Eye (tissue), 1 donor: ENCODE measurements at regions not wholly inside any gene's neighbourhood (a gene's known extent, or its start where the extent isn't known, plus 50 kb on each side); places are given as distances from the start of the nearest gene placed in this dataset.
"Not testable (repeated sequence)": the region's sequence is repeated elsewhere in the genome, so short reads cannot be mapped to it uniquely, and the experiment has no call there.

Source experiments
- DNase-seq: peaks from one replicate; pipeline ENCODE4 v3.0.0-alpha.2; 2015

DNA sequence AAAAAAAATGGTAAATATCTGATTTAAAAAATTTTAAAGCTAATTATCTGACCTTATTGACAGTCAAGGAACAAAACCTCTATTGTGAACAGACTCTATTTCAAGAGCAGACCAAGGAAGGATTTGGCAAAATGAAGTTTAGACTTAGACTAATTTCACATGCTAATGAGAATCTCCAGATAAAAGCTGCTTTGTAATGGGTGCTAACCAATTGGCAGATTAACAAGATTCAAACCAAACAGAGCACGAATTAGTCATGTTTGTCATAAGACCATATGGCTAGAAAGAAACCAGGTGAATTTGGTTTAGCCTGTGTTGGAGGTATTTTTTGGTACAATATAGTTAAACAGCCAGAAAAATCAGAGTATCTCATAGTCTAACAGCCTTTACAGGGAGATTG, 429.1 kb upstream of the NFE2L3 start:
- no peak for DNase-seq

DNA sequence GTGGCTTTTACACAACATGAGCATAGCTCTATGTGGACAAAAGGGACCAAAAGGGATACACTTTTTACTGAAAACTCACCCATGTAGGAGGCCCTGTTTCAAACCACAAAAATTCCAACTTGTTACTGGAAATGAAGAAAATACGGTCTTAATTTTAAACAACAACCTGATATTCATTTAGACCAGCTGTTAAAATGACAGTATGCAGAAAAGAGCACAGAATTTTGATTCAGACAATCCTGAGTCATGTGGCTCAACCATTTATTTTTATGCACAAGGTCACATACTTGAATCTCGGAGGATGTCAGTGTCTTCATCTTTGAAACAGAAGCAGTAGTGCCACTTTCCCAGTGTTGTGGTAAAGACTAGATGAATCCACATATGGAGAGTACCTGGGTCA, 426.5 kb upstream of the NFE2L3 start:
- peak; percentile 27 for DNase-seq

DNA sequence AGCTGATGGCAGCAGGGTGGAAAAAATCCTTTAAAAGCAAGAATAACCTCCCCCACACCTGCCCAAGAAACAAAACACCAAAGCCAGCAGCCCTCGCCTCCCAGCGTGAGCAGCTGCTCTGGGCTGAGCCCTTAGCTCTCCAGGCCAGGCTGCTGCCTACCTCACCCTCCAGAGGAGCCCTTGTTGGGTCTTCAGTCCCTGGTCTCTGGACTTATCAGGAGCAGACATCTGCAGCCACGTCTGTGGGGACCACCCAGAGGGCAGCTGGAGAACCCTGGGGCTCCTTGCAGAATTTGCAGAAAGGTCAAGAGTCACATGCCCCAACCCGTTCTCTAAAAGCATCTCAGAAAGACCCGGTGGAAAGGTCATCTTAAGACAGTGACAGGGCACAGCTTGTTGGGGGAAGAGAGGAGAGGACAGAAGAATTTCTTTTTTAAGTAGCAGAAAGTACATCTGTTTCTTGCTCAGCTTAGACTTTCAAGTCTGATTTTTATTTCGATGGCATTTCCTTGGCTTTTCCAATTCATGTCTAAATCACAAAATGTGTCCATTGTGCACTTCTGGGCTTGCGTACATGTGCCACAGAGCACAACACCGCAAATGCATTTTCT, 425.7 kb upstream of the NFE2L3 start:
- DNase-seq: peak; percentile 73

DNA sequence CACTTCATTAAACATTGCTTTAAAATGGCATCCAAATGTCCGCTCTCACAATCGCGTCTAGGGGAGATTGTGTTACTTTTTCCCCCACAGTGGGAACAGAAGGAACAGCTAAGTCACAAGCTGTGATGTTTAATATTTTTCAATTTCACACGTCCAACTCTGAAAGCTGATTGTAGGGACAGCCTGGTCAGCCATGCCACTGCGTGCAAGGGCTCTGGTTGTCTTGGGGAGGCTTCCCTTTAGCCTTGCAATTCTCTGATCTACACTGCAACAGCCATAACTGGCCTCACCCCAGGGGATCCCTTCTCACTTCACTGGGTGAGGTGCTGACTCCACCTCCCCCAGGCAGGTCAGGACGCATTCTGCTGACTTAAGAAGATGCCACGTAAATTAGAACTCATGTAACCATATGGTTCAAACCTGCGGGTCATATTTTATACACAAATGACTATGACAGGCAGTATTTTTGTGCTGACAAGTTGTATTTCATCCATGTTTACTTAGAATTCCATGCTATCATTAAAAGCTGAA, 425.2 kb upstream of the NFE2L3 start:
- no peak for DNase-seq

DNA sequence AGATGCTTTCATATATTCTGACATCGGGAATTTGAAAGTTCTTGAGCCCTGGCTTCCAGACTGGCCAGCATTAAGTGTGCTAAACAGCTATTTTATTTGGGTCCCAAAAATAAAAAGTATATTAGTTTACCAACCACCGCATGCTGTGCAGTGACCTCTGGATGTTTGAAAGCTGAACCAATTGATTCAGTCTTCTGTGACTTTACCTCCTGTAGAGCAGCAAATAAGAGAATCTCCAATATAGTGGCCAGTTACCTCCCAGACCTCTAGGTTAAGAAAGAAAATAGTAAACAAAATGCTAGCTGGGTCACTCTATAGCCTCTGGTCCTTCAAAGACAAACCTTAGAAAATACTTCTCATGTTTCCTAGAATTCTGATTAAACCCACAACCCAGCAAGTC, 424.6 kb upstream of the NFE2L3 start:
- DNase-seq: peak; percentile 12

DNA sequence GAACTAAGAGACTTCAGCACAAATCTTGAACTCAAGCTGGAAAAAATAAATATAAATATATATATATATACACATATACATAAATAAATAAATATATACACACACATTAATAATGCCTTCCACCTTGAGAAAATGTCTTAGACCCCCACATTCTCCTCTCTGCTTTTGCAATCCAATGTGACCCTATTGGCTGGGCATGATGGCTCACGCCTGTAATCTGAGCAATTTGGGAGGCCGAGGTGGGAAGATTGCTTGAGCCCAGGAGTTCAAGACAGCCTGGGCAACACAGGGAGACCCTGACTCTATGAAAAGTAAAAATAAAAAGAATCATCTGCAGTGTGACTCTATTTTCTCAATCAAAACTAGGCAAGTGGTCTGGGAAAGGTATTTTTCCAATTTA, 424.1 kb upstream of the NFE2L3 start:
- no peak for DNase-seq

DNA sequence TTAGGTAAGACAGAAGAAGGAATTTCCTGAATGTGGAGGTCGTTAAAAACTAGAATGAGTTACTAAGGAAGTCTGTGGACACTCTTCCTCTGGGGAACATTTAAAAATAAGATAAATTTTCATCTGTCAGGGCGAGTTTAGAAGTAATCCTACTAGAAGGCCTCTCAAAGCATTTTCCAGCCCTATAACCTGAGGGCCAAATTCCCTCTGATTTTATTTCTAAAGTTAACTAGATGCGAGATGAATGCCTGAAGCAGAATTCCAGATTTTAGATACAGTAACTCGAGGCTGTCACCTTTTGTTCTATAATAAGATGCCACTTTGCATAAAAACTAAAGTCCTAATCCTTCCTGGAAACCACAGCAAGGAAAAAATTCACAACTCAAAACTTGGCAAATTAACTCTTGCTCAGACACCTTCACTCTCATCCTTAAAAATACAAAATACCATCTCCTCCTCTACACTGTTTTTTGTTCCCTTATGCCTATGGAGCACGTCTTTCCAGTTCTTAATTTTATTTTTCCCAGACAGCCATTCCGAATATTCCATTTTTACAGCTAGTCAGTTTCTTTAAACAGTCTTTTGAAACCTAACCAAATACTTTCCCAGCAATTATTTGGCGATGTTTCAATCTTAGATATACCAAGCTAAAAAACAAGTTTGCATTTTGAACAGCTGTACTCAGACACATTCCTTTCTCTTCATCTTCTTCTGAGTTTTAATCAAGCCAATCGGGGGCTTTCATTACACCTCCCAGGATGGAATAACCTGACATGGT, 420.7 kb upstream of the NFE2L3 start:
- peak; percentile 49 for DNase-seq

DNA sequence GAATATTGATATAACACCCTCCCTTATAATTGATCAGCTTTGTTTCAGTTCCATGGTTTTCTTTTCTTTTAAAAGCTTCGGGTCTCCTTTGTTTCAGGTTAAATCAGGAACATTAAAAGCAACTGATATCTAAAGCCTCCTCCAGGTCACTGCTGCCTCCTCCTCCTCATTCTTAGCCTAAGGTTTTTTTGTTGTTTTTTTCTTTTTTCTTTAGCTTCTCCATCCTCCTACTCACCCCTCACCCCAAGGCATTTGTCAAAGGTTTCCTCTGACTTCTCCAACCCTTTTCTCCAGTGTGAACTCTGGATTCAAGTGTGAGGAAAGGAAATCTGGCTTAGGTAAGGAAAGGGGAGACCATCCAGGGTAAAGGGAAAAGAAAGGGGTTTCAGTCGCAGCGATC, 420.2 kb upstream of the NFE2L3 start:
- DNase-seq: no peak

DNA sequence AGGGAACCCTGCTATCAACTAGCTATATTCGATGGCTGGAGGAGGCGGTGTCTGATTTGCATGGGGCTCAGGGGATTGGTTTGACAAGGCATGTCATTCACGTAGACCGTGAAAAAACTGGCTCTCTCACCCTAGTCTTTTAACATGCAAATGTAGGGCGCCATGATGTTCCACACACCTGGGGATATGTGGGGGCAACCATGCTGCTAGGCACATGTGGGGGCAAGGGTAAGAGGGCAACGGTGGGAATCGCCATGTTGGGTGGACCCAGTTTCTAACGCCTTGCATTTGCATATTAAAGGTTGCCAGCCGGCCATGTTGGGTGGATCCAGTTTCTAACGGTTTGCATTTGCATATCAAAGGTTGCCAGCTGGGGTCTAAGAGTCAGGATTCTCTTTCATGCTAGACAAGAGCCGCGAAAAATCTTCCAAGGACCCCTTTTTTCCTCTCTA, 419.2 kb upstream of the NFE2L3 start:
- DNase-seq: no peak

DNA sequence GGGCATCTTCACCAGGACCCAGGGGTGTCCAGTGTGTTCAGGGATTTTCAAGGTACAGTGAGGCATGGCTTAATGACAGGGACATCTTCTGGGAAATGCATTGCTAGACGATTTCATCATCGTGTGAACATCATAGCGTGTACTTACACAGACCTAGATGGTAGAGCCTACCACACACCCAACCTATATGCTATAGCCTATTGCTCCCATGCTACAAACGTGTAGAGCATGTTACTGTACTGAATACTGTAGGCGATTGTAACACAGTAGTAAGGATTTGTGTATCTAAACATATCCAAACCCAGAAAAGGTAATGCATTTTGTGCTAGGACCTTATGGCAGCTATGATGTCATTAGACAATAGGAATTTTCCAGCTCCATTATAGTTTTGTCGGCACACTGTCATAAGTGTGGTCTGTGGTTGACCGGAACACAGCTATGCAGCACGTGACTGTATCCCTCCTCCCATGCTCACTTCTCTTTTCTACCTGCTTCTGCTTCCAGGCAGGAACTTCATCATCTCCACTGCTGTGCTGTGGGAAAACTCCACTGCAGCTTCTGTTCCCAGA, 416.2 kb upstream of the NFE2L3 start:
- no peak for DNase-seq

DNA sequence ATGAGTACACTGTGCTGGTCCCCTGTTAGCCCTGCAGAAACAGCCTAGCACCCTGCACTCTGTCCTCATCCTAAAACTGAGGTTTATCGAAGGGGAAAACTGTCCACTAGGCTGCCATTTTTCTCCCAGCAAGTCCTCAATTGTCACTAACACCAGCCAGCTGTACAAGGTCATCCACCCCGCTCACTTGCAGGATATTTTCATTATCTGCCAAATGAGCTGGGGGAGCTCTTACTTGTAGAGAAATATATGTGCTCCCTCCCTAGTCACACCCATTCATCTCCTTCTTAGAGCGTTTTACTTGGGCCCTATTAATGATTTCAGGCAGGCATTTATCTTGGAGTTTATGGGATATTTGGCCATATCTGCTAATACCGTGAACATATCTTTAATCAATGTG, 413.5 kb upstream of the NFE2L3 start:
- no peak for DNase-seq

DNA sequence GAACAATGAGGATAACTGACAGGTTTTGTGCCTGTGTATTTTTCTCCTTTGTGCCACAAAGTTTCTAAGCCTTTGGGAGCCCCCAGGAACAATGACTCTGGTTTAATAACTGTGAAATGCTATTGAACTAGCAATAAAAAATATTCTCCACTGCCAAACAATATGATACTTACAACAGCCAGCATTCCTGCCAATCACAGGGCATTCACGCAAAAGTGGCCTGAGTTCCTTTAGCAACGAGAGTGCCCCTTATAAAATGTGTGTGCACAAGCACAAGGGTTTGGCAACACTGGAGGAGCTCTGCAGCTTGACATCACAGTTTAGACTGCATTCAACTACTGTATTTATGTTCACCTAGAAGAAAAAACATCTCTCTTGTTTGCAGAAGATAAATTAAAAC, 412.9 kb upstream of the NFE2L3 start:
- DNase-seq: no peak

DNA sequence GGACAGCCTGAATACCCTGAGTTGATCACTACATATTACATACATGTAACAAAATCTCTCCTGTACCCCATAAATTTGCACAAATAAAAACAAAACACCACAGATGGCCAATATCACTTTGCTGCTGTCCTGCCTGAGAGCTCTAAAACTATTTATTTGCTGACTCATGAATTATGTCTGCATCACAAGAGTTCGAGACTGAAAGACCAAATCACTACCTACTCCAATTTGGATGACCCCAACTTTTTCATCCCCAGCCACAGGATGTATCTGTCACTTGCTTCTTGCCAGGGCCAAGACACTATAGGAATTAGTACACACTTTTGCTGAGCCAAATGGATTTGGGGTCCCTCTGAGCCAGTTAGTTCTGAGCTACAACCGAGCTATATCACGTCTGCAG, 409.7 kb upstream of the NFE2L3 start:
- DNase-seq: no peak

DNA sequence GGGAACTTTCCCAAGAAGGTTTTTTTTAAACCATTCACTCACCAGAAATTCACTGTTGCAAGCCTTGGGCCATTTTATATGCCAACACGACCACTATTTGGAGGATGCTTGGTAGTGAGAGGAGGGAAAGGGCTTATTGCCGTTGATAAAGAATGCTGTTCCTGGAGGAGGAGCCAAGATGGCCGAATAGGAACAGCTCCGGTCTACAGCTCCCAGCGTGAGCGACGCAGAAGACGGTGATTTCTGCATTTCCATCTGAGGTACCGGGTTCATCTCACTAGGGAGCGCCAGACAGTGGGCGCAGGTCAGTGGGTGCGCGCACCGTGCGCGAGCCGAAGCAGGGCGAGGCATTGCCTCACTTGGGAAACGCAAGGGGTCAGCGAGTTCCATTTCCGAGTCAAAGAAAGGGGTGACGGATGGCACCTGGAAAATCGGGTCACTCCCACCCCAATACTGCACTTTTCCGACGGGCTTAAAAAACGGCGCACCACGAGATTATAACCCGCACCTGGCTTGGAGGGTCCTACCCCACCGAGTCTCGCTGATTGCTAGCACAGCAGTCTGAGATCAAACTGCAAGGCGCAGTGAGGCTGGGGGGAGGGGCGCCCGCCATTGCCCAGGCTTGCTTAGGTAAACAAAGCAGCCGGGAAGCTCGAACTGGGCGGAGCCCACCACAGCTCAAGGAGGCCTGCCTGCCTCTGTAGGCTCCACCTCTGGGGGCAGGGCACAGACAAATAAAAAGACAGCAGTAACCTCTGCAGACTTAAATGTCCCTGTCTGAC, 408.1 kb upstream of the NFE2L3 start:
- DNase-seq: not testable (repeated sequence)

DNA sequence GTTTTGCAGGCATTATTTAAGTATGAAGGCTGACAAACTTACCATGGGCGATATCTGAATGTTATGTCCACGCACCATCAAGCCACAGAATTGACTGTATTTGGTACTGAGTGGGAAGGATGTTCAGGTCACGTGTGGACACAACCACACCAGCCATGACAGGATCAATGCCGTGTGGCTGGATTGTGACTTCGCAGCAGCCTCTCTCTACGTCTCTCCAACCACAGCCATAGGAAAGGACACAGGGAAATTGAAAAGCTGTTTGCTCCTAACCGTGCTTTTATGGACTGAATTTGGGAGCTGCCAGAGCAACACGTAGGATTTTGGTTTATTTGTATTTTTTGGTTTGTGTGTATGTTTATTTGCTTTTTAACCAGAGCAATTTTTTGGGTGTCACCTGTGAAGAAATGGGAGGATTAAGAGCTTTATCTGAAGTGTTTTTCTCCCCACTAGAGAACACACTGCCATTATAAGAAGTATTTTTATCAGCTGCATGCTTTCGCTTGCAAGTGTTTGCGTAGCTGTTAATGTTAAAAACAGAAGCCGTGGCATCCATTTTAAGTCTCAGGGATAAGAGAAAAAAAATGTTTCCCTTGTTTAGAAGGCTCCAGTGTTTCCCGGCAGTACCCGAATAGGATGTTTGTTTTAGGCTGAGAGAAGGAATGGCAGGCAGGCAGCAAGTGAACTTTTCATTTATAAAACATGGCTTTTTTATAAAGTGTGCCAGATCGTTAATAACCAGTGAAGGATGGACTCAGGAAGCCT, 401.1 kb upstream of the NFE2L3 start:
- DNase-seq: peak; percentile 24

DNA sequence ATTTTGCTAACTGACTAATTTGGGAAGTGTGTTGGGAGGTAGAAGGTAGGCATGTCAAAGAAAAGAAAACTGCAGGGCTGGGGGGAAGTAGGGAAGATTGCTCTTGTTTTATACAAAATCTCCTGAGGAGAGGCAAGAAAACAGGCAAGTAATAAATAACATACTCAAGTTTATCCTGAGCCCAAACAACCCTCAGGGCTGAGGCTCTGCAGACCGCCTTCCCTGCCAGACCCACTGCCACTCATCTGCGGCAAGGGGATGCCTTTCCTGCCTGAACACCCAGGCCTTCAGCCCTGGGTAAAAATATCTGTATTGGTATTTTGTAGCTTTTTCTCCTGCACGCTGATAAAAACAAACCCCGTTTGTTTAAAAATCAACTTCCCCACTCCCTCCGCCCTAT, 399.8 kb upstream of the NFE2L3 start:
- DNase-seq: no peak

DNA sequence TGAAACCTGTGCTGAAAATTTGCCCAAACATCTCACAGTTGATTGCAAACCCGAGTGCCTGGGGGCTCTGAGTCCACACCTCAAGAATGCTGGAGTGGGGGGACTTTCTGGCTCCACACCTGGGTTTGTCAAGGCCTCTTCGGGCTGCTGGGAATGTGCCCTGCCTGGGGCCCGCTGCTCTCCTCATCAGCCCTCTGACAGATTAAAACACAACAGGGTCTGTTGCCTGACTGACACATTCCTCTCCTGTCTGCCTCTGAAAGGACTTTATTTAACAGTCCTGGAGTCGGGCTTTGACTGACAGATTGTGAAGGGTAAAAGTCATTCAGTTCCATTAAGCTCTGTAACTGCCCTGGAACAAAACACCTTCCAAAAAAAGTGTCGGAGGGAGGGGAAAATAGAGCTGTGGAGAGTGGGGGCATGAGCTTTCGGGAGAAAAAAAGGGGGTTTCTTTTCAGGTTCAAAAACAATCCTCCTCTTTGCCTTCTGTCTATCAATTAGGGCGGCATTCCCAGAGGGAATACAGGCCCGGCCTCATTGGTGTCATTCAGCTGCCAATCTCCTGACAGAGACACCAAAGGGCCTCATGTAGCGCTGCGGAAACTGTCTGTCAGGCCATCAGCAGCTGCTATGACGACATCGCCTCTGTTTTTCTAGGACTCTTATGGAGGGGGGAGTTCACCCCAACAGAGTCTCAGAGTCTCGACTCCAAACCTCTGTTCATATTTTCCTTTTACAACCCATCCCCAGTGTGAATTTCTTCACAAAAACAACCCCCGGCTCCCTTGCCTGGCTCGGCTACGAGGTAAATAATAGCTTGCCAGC, 398.8 kb upstream of the NFE2L3 start:
- peak; percentile 86 for DNase-seq

DNA sequence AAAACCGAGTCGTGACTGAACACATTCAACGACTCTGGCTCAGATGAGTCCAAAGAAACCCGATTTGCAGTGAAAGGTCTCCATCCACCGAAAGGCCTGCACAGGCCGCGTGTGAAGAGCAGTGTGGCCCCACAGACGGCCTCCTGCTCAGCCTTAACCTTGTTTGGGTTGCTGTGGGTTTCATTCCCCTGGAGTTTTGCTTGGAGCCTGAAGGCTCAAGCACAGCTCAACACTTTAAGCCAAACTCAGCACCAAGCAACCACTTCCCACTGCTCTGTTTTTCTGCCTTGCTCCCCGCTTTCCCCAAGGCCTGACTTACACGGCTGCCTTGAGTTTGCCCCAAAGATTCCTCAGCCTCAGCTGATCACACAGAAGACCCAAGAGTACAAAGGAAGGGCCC, 398.2 kb upstream of the NFE2L3 start:
- no peak for DNase-seq

DNA sequence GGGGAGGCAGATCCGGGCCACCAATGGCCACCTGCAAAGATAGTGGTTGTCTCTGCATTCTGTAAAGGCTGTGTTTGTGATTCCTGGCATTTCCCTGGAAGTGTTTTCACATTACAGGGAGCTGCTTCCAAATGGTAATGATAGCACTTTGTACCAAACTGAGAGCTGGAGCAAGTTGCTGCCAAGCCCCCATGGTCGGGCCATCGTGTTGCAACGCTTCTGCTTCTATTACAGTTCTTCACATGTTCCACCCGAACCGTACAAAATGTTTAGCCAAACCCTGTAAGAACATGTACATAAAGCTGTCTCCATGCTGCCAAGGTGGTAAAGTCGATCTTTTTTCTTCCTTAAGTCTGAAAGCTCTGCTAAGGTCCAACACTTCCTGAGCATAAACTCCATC, 397.7 kb upstream of the NFE2L3 start:
- no peak for DNase-seq

DNA sequence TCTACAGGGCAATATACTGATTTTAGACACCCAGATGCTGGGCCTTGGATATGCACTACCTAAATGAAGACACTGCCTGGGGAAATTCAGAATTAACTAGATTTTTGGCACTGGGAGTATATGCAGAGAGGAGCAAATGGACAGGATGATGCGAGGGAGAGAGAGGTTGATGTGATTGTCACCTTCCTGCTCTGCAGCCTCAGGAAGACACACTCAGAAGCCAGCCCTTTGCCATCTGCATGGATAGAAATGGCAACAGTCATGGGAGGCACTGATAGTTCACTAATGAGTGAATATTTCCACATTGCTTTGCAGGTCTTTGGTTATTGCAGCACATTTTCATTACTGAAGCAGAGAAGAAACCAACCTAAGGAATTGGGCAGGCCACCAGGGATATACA, 397.2 kb upstream of the NFE2L3 start:
- DNase-seq: no peak

DNA sequence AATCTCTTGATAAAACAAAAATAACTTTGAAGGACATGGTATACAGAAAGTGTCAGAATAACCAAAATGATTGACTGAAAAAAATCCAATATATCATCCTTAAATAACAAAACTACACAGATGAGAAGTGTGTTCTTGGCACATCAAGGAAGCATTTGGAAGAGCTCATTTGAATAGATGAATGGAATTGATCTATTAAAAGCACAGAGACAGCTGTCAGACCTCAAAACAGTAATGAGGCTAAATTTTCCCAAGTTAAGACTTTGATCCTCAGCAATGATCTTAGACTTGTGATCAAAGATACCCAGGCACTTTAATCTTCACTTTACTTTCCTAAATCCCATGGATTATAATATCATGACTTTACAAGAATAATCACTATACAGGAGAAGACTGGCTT, 395.4 kb upstream of the NFE2L3 start:
- DNase-seq: no peak

DNA sequence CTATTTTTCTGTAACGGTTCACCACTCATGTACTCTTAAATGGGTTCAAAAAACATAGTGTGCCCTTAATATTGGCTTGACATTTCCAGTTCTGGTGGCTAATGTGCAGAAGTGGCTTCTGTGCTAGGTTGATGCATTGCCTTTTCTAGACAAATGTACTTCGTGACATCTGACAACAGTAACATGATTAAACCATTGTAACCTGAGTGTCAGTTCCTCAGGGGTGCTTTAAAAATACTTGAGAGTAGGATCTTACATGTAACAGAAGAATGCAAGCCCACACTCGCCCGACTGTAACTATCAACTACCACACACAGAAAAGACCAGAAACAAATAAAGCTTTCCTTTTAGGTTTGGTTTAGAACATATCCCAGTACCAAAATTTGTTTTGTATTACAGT, 393.4 kb upstream of the NFE2L3 start:
- peak; percentile 28 for DNase-seq
